H4 (cell line): ENCODE measurements at regions not wholly inside any gene's neighbourhood (a gene's known extent, or its start where the extent isn't known, plus 50 kb on each side); places are given as distances from the start of the nearest gene placed in this dataset.
"Not testable (repeated sequence)": the region's sequence is repeated elsewhere in the genome, so short reads cannot be mapped to it uniquely, and the experiment has no call there.

ENCODE experiments used
- DNase-seq: peaks from one replicate; pipeline ENCODE4 v3.0.0-alpha.2; 2015; ENCODE audit warnings: low spot score

DNA sequence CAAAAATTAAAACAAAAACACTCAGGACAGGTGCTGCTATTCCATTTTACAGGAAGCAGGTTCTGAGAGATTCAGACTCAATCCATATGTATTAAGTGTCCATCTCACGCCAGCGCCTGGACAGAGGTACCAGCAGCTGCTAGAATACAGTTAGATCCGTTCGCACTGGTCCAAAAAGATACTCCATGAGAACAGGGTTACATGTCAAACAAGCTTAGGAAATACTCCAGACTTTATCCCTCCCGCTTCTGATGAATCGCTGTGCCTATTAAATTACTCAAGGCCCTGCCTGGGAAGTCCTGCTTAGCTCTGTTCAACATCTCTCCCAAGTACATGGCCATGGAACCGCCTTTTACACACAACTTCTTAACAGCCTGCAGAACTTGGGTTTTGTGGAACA, 50.2 kb upstream of the SLC35C1 start:
- DNase-seq, result no peak

DNA sequence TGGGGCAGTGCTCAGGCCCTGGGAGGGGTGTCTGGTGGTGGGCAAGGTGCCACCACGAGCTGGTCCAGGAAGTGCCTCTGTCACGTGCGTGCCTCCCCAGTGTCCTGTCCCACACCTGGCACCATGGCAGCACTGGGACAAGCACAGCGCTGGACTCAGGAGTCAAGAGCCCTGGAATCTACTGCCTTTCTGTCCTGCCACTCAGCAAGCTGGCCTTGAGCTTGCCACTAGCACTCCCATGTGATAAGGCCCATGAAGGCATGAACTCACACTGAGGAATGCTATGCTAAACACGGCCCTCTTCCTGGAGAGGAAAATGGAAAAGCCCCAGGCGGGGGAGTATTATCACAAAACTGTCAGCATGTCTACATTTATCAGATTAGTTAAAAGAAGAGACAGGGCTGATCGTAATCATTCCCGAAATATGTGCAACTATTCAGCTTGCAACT, 50.7 kb upstream of the SLC35C1 start:
- DNase-seq, result no peak

DNA sequence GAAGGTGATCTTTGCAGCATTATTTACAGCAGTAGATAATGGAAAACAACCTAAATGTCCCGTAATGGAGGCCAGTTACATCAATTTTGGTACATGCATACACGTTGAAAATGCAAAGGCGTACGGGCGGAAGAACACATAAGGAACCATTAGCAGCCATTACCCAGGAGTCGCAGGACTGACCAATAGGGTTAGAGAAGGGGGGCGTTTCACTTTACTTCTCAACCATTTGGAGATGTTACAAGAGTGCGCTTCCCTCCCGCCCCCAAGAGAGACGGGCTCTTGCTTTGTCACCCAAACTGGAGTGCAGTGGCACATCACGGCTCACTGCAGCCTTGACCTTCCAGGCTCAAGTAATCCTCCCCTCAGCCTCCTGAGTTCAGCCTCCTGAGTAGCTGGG, 52.8 kb upstream of the SLC35C1 start:
- no peak for DNase-seq

DNA sequence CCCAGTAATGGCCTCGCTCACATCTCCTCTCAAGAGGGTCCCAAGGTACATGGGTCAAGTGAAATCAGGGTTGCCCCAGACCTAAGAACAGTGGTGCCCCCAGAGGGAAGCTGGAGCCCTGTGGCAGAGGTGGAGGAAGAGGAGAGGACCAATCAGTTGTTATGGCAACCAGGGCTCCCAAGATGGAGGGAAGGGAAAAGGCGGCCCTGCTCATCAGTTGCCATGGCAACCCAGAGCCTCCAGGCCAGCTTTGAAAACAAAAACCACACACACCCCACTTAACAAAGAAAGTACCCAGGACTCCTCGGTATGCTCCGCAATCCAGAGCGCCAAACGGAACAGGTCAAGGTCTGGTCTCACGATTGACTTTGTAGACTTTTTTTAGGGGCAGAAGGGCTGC, 53.5 kb upstream of the SLC35C1 start:
- no peak for DNase-seq

- DNase-seq, result no peak
Measured at GRCh38 chr11:45750439-45750838, 54.5 kb upstream of the SLC35C1 start.

DNA sequence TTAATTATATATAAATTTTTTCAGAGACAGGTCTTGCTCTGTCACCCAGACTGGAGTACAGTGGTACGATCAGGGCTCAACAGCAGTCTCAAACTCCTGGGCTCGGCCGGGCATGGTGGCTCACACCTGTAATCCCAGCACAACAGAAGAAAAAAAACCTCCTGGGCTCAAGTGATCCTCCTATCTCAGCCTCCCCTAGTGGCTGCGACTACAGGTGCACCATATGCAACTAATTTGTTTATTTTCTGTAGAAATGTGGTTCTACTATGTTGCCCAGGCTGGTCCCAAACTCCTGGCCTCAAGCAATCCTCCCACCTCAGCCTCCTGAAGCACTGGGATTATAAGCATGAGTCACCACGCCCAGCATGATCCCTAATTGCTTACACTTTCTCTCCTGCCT, 56.1 kb upstream of the SLC35C1 start:
- no peak for DNase-seq

DNA sequence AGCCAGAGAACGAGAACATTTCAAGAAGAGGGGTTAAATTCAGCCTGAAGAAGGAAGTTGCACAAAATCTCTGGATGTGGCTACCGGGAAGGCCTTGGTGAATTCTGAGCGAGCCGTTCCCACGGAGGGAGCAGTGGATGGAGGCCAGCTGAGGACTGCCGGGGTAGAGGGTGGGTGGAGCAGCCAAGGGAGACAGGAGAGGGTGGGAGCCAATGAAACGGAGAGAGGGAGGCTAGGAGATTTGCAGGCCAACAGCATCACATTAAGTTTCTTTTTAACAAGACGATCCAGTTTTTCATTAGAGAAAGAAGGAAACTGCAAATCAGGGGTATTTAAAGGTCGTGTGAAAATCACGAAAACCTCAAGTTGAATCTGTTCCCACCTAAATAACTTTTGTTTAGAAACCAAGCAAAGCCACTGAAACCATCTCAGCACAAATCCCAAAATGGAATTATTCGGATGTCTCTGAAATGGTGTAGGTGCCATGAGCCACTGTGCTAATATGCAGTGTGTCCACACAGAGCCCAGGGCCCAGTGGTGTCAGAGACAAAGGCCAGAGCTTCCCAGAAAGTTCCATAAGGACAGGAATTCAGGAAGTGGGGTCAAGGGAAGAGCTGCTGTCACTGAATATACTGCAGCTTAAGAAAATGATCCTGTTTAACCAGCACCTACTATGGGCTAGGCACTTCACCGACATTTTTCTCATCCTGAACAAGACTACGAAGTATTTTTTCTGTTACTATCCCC, 59.7 kb upstream of the SLC35C1 start:
- no peak for DNase-seq

- no peak for DNase-seq
Measured at GRCh38 chr11:45743556-45744468, 61.1 kb upstream of the SLC35C1 start.

- DNase-seq, result no peak
Measured at GRCh38 chr11:45741582-45741981, 63.4 kb upstream of the SLC35C1 start.

GRCh38 chr11:45741032-45741431, 63.9 kb upstream of the SLC35C1 start:
- DNase-seq, result no peak

GRCh38 chr11:45739866-45740265, 65.1 kb upstream of the SLC35C1 start:
- no peak for DNase-seq

- DNase-seq, result not testable (repeated sequence)
Measured at GRCh38 chr11:45739071-45739470, 65.9 kb upstream of the SLC35C1 start.

DNA sequence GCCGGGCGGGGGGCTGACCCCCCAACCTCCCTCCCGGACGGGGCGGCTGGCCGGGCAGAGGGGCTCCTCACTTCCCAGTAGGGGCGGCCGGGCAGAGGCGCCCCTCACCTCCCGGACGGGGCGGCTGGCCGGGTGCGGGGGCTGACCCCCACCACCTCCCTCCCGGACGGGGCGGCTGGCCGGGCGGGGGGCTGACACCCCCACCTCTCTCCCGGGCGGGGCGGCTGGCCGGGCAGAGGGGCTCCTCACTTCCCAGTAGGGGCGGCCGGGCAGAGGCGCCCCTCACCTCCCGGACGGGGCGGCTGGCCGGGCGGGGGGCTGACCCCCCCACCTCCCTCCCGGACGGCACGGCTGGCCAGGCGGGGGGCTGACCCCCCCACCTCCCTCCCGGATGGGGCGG, 66.8 kb upstream of the SLC35C1 start:
- DNase-seq, result not testable (repeated sequence)

- DNase-seq, result no peak
Measured at GRCh38 chr11:45737056-45737455, 67.9 kb upstream of the SLC35C1 start.

- peak; percentile 56 for DNase-seq
Measured at GRCh38 chr11:45736424-45736823, 68.5 kb upstream of the SLC35C1 start.

GRCh38 chr11:45733176-45733575, 67.8 kb upstream of the CHST1 start:
- DNase-seq, result no peak

DNA sequence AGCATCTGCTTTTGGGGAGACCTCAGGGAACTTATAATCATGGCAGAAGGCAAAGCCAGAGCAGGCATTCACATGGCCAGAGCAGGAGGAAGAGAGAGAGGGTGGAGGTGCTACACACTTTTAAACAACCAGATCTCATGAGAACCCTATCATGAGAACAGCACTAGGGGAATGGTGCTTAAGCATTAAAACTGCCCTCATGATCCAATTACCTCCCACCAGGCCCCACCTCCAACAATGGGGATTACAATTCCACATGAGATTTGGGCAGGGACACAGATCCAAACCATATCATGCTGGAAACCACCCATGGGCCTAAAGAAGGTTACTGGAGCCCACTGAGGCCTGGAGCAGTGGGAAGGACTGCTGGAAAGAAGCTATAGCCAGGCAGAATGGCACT, 66.9 kb upstream of the CHST1 start:
- no peak for DNase-seq

DNA sequence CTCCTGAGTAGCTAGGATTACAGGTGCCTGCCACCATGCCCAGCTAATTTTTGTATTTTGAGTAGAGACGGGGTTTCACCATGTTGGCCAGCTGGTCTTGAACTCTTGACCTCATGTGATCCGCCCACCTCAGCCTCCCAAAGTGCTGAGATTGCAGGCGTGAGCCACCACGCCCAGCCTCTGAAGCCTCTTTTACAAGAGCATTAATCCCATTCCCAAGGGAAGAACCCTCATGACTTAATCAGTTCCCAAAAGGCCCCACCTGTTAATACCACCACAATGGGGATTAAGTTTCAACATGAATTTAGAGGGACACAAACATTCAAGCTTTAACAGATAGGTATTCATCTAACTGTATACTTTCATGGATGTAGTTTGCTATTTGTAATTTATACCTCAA, 65.7 kb upstream of the CHST1 start:
- DNase-seq, result not testable (repeated sequence)

DNA sequence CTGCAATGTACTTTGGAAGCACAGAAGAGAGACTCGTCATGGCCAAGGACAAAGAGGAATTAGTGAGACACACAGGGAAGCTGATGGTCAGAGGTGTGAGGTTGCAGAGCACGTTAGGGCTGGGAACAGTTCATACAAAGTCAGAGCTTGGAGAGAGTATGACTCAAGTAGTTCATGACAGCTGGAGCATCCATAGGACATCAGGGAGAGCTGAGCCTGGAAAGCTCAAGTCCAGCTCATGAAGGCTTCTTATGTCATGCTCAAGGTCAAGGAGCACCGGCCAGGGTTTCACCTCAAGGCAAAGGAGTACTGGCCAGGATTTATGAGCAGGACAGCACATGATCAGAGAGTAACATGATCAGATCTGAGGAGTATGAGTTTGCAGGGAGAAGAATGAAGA, 64.6 kb upstream of the CHST1 start:
- no peak for DNase-seq

DNA sequence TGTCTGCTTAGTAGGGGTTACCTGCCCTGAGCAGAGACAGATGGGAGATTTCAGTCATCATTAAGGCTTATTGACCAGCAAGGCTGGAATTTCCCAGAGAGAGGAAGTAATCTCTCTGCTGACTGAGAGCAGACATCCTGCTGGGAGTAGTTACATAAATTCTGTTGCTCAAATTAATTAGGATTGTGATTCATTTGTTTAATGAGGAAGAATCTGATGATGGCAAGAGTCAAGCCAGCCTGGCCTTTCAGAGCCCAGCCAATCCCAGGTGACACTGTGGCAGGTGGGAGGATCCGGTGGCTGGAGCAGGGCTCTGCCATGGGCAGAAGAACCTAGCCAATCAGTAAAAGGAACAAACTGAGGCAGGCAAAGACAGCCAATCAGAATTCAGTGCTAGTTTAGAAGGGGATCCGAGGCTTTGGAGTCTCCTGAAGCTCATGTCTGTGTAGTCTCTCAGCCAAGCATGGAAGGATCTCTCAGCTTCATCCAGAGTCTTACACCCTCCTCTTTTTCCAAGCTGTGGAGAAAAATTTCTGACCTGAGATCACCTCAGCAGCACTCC, 61.2 kb upstream of the CHST1 start:
- DNase-seq, result no peak

GRCh38 chr11:45725776-45726492, 60.5 kb upstream of the CHST1 start:
- DNase-seq, result no peak

DNA sequence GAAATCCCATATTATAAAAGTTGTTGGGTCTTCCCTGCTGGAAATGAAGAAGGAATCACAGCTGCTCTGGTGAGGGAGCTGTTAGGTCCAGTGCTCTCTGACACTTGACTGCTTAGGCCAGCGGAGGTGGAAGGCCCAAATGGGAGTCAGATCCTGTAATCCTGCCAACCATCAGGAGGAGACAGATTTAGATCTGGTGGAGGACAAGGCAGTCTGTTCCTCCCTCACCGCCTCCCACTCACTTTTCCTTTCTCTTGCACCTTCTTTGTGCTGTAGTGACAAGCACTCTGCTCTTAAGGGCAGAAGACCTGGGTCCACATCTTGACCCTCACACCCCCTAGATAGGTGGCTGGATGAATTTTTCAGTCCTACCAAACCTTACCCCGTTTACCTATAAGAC, 59.7 kb upstream of the CHST1 start:
- no peak for DNase-seq
